ENCODE measurements at regions not wholly inside any gene's neighbourhood (a gene's known extent, or its start where the extent isn't known, plus 50 kb on each side); places are given as distances from the start of the nearest gene placed in this dataset.

- Histone ChIP-seq H3K36me3 (no peaks in the 10 kb centered on the region), H3K4me3 (no peak overlapping the region), H3K27me3 (no peaks in the 10 kb centered on the region), H3K9me3 (no peaks in the 10 kb centered on the region), H3K27ac (no peak overlapping the region), H3K4me1 (no peaks in the 10 kb centered on the region)
- DNase-seq (peak; percentile 10), ATAC-seq (no peak)
- intact Hi-C loops (cut with DNase I), result no loop called here
- TF ChIP-seq CTCF (IDR thresholded peaks at IDR 0.05), result no peak
These were observed 167.8 kb downstream of the KATNIP start for GRCh38 chr16:27717726-27718125.

GRCh38 chr16:27718201-27719105 lies 168.5 kb downstream of the KATNIP start:
- Histone ChIP-seq H3K36me3 (no peaks in the 10 kb centered on the region), H3K9me3 (no peaks in the 10 kb centered on the region), H3K4me3 (no peak overlapping the region), H3K4me1 (no peaks in the 10 kb centered on the region), H3K27ac (no peak overlapping the region), H3K27me3 (no peaks in the 10 kb centered on the region)
- ATAC-seq (no peak), DNase-seq (peak; percentile 40)
- no peak for TF ChIP-seq CTCF (IDR thresholded peaks at IDR 0.05)
- intact Hi-C loops (cut with DNase I), result no loop called here

GRCh38 chr16:27719106-27719445 lies 169.1 kb downstream of the KATNIP start:
- no peaks in the 10 kb centered on the region for H3K9me3 ChIP-seq
- intact Hi-C loops (cut with DNase I), result no loop called here
- peaks cover 4% of the 10 kb centered on the region for H3K4me1 ChIP-seq
- H3K4me3 ChIP-seq, result no peak overlapping the region
- no peak overlapping the region for H3K27ac ChIP-seq
- no peak for TF ChIP-seq CTCF (IDR thresholded peaks at IDR 0.05)
- DNase-seq (no peak), ATAC-seq (no peak)
- H3K27me3 ChIP-seq, result no peaks in the 10 kb centered on the region
- H3K36me3 ChIP-seq, result no peaks in the 10 kb centered on the region

GRCh38 chr16:27720731-27721530 lies 171.0 kb downstream of the KATNIP start:
- Histone ChIP-seq H3K4me1 (peaks cover 11% of the 10 kb centered on the region), H3K4me3 (no peak overlapping the region), H3K9me3 (no peaks in the 10 kb centered on the region), H3K27ac (peak overlapping the region; percentile 70), H3K27me3 (no peaks in the 10 kb centered on the region), H3K36me3 (no peaks in the 10 kb centered on the region)
- ATAC-seq (no peak), DNase-seq (peak; percentile 46)
- intact Hi-C loops (cut with DNase I), result no loop called here
- TF ChIP-seq CTCF (IDR thresholded peaks at IDR 0.05), result no peak

GRCh38 chr16:27721531-27722181 lies 171.7 kb downstream of the KATNIP start:
- ATAC-seq, result peak; percentile 56
- peak overlapping the region; percentile 70 for H3K27ac ChIP-seq
- H3K9me3 ChIP-seq, result no peaks in the 10 kb centered on the region
- no peak for TF ChIP-seq CTCF (IDR thresholded peaks at IDR 0.05)
- no peaks in the 10 kb centered on the region for H3K36me3 ChIP-seq
- DNase-seq, result peak; percentile 57
- H3K27me3 ChIP-seq, result no peaks in the 10 kb centered on the region
- H3K4me1 ChIP-seq, result peaks cover 11% of the 10 kb centered on the region
- intact Hi-C loops (cut with DNase I), result no loop called here
- H3K4me3 ChIP-seq, result no peak overlapping the region
